HG02642 (cell line): ENCODE measurements at regions not wholly inside any gene's neighbourhood (a gene's known extent, or its start where the extent isn't known, plus 50 kb on each side); places are given as distances from the start of the nearest gene placed in this dataset.

Experiments
- ATAC-seq: cut with Tn5 transposase; IDR thresholded peaks from one replicate; pipeline ENCODE4 v1.9.1; 2021; ENCODE audit warnings: mild to moderate bottlenecking; ENCODE audit not compliant: unreplicated experiment, poor library complexity

DNA sequence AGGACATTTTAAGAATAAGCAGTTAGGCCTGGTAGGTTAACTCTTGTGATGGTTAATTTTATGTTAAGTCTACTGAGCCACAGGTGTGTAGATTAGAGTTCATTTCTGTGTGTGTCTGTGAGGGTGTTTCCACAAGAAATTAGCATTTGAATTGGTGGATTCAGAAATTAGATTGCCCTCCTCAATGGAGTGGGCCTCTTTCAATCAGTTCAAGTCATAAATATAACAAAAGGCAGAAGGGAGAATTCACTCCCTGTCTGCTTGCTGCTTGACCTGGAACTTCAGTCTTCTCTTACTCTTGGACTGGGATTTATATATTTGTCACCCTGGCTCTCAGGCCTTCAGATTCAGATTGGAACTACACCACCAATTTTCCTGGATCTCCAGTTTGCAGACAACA is 55.3 kb upstream of the POM121L12 start:
- ATAC-seq: no peak

- ATAC-seq: no peak
Observed at GRCh38 chr7:52973126-52973525, 62.3 kb upstream of the POM121L12 start.

- no peak for ATAC-seq
Observed at GRCh38 chr7:52962402-52963076, 72.9 kb upstream of the POM121L12 start.

GRCh38 chr7:52961084-52961483 is 74.3 kb upstream of the POM121L12 start:
- no peak for ATAC-seq

- ATAC-seq: no peak
Observed at GRCh38 chr7:52959878-52960660, 75.4 kb upstream of the POM121L12 start.

- ATAC-seq: no peak
Observed at GRCh38 chr7:52959336-52959735, 76.1 kb upstream of the POM121L12 start.

- no peak for ATAC-seq
Observed at GRCh38 chr7:52958621-52959140, 76.8 kb upstream of the POM121L12 start.

DNA sequence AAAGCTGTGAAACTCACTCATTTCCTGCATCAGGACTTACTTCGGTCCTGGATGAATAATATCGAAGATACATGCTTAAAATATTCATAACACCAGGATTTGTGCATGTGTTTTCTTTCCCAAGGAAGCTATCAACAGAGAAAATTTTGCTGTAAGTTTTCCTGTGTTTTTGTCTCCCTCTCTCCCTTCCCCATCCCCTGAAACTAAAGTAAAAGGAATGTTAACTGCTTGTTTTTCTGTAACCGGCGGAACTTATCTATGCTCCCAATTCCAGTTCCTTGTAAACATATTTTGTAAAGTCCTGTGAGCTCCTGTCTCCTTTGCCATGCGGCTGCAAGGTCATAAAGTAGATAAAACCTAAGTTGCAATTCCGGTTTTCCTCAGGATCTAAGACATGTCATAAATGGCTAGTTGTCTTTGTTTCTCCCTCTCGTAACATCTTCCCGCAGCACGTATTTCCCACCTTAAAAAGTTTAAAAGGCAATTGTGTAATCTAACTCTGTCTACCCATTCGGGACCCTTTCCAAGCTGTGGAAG is 79.0 kb upstream of the POM121L12 start:
- ATAC-seq: no peak

- ATAC-seq: no peak
Observed at GRCh38 chr7:52955522-52955921, 79.9 kb upstream of the POM121L12 start.

DNA sequence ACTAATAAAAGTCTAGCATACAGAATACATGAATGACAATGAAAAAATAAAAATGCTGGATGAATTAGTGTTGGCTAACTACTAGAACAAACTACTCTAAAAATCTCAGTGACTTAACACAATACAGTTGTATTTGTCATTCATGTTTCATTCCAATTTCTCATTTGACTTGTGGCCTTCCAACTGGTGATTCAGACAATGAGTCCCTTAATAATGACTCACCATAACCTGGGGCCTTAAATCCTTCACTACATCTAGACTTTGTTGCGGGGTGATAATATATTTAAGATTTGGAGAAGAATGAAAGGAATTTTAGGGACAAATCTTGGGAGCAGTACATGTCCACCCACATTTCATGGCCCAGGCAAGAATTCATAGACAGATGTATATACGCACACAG is 90.5 kb upstream of the POM121L12 start:
- ATAC-seq: no peak

GRCh38 chr7:52940481-52940880 is 95.0 kb upstream of the POM121L12 start:
- ATAC-seq: no peak

DNA sequence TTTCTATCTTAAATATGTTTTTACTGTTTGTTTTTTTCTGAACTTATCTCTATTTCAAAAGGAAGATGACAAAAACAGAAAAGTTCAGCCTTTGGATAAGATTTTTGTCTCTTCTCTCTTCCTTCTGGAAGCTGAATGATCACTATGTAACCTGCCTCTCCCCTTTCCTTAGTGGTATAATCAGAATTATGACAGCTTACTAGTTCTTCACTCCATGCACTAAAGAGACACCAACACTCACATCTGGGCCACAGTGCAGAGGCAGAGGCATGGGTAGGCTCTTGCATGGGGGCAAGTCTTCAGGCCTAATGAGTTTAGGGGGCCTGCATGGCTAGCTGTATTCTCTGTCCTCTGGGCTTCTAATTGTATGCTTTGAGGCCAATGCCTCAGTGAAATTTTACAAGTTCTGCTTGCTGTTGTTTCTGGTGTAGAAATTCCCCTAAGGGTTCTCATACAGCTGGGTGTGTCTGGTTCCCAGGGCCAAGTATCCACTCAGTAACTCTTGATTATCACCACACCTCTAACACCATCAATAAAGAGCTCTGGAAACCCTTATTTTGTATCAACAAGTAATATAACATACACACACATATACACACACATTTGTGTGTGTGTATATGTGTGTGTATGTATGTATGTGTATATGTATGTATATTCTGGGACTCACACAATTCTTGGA is 96.8 kb upstream of the POM121L12 start:
- ATAC-seq: no peak

- no peak for ATAC-seq
Observed at GRCh38 chr7:52936750-52937149, 98.7 kb upstream of the POM121L12 start.

DNA sequence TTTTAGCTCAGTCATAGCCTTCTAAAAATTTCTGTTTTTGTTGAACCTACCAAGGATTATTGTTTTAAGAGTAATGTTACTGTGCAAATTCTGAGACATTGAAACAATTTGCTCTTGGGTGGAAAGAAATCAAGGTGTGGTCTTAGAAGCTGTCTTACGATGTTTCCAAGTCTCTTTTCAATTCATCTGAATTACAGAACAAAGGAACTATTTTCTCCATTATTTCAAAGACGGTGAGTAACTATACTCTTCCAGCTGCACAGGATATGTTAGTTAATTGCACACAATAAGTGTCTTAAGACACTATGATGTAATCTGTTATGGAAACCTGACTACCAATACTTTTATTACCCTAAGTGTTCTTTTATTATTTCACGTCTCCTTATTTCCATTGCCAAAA is 106.8 kb upstream of the POM121L12 start:
- no peak for ATAC-seq

DNA sequence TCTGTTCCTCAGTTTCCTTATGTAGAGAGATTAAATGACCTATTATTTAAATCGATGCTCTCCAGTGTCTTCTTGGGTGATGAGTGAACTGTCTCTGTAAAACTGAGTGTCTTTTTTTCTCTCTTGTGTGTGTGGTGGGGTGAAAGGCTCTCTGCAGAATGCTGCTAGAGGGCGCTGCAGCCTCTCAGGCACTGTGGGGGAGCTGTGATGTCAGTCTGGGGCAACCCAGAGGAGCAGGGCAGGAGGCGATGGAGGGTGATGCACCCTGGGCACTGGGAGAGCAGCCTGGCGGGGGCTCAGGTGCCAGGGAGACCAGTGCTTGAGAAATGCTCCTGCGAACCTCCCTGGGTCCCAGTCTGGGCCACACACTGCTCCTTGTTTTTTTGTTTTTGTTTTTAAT is 110.1 kb upstream of the POM121L12 start:
- ATAC-seq: no peak

DNA sequence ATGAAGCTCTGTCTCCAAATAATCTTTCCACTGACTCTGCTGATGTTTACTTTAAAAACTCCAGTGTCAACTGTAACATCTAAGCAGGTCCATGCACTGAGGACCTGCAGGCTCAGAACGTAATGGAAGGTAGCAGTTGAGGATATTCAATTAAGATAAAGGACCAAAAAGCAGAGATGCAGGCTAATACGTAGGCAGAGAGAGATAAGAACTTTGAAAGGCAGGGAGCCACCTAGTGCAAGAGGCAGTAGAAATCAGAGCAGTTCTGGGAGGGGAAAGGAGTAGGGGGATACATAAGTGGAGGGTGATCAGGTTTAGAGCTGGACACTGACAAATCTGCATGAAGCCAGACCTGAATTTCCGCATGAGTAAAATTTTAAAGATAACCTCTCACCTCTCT is 114.5 kb upstream of the POM121L12 start:
- ATAC-seq: no peak

- ATAC-seq: no peak
Observed at GRCh38 chr7:52917982-52918578, 117.4 kb upstream of the POM121L12 start.

GRCh38 chr7:52911795-52912194 is 123.6 kb upstream of the POM121L12 start:
- ATAC-seq: no peak

DNA sequence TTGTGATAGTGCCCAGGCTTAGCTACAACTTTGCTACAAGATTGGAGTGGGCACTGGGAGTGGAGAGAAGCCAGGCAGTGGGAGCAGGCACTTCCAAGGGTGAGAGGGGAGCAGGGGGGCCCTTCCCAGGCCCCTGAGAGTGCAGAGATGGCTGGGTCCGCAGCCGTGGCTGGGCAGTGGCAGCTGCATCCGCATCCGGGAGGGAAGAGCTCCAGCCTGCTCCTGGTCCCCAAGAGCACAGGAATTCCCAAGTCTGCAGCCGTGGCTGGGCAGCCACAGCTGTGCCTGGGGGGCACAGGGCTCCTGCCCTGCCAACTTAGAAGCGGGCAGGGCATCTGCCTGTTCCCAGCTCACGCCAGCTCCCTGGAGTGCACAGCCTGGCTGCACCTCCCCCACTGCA is 124.1 kb upstream of the POM121L12 start:
- no peak for ATAC-seq

- ATAC-seq: no peak
Observed at GRCh38 chr7:52909935-52910334, 125.5 kb upstream of the POM121L12 start.

DNA sequence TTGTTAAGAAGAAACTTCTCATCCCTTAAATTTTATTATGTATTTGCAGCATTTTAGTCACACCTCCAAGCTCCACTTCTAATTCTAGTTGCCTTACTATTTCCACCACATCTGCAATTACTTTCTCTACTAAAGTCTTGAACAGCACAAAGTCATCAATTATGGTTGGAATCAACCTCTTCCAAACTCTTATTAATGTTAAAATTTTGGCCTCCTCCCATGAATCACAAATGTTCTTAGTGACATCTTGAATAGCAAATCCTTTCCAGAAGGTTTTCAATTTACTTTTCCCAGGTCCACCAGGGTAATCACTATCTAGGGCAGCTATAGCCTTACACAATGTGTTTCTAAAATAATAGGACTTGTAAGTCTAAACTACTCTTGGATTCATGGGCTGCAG is 126.3 kb upstream of the POM121L12 start:
- no peak for ATAC-seq
